ENCODE measurements at regions not wholly inside any gene's neighbourhood (a gene's known extent, or its start where the extent isn't known, plus 50 kb on each side); places are given as distances from the start of the nearest gene placed in this dataset.

- TF ChIP-seq MXD4 (CRISPR knock-in tag; IDR thresholded peaks at IDR 0.05) (no peak), DNMT1 (CRISPR knock-in tag; IDR thresholded peaks at IDR 0.05) (no peak), ZNF543 (CRISPR knock-in tag; IDR thresholded peaks at IDR 0.05) (no peak), ZNF160 (CRISPR knock-in tag; IDR thresholded peaks at IDR 0.05) (no peak), BRF2 (CRISPR knock-in tag; IDR thresholded peaks at IDR 0.05) (no peak)
Measured at GRCh38 chr2:215238485-215239098, 73.3 kb upstream of the ATIC start.

Data from HepG2 (cell line).